GM23338 (cell line): ENCODE measurements at regions not wholly inside any gene's neighbourhood (a gene's known extent, or its start where the extent isn't known, plus 50 kb on each side); places are given as distances from the start of the nearest gene placed in this dataset.

ENCODE experiments used
- ATAC-seq: fragments of 200-7000 bp; cut with Tn5 transposase; 3 replicates; pipeline ENCODE4 v1.9.1; 2020
- DNase-seq: peaks from one replicate; pipeline ENCODE4 v3.0.0-alpha.2; 2015; ENCODE audit warnings: low spot score
- H2AFZ ChIP-seq: fragments of 200-600 bp; sonication (generic); 2 replicates; pipeline ENCODE4 v1.8.0; 2016; ENCODE audit warnings: antibody characterized with exemption, mild to moderate bottlenecking, moderate library complexity
- H3F3A ChIP-seq: fragments of 200-600 bp; sonication (generic); replicated peaks from 2 replicates; pipeline ENCODE4 v1.8.0; 2017; ENCODE audit warnings: antibody characterized with exemption, mixed run types, low read depth
- H3K27ac ChIP-seq: fragments of 200-600 bp; sonication (generic); 2 replicates; pipeline ENCODE4 v1.6.1; 2016; ENCODE audit warnings: low read depth
- H3K27me3 ChIP-seq: fragments of 200-600 bp; sonication (generic); 2 replicates; pipeline ENCODE4 v1.8.0; 2016; ENCODE audit warnings: mild to moderate bottlenecking, mixed run types, moderate library complexity; ENCODE audit not compliant: insufficient read depth
- H3K36me3 ChIP-seq: fragments of 200-600 bp; sonication (generic); 2 replicates; pipeline ENCODE4 v1.8.0; 2016; ENCODE audit warnings: mild to moderate bottlenecking; ENCODE audit not compliant: insufficient read depth
- H3K4me1 ChIP-seq: fragments of 200-600 bp; sonication (generic); 2 replicates; pipeline ENCODE4 v1.8.0; 2016; ENCODE audit warnings: mild to moderate bottlenecking, moderate library complexity; ENCODE audit not compliant: insufficient read depth
- H3K4me2 ChIP-seq: fragments of 200-600 bp; sonication (generic); 2 replicates; pipeline ENCODE4 v1.7.1; 2017; ENCODE audit warnings: mixed run types
- H3K4me3 ChIP-seq: fragments of 200-600 bp; sonication (generic); 2 replicates; pipeline ENCODE4 v1.6.1; 2016; ENCODE audit warnings: mixed run types
- H3K79me2 ChIP-seq: fragments of 200-600 bp; sonication (generic); replicated peaks from 2 replicates; pipeline ENCODE4 v1.8.0; 2017; ENCODE audit warnings: mild to moderate bottlenecking; ENCODE audit not compliant: insufficient read depth
- H3K9me2 ChIP-seq: fragments of 200-600 bp; sonication (generic); 2 replicates; pipeline ENCODE4 v1.8.0; 2017; ENCODE audit not compliant: insufficient read depth
- H4K20me1 ChIP-seq: fragments of 200-600 bp; sonication (generic); replicated peaks from 2 replicates; pipeline ENCODE4 v1.8.0; 2017; ENCODE audit warnings: mild to moderate bottlenecking; ENCODE audit not compliant: insufficient read depth
- H3K27ac Mint-ChIP-seq: 2 replicates; pipeline ENCODE4 v1.8.0; 2020; ENCODE audit warnings: inconsistent platforms, mild to moderate bottlenecking, moderate library complexity, mixed read lengths
- H3K27me3 Mint-ChIP-seq: 3 replicates; pipeline ENCODE4 v1.8.0; 2022; ENCODE audit warnings: low read depth, mild to moderate bottlenecking, moderate library complexity, mixed read lengths, inconsistent platforms; ENCODE audit not compliant: insufficient read depth, poor library complexity
- H3K36me3 Mint-ChIP-seq: 3 replicates; pipeline ENCODE4 v1.8.0; 2021; ENCODE audit warnings: low read depth, mild to moderate bottlenecking, inconsistent platforms, moderate library complexity, mixed read lengths
- H3K4me1 Mint-ChIP-seq: 3 replicates; pipeline ENCODE4 v1.8.0; 2020; ENCODE audit warnings: mild to moderate bottlenecking, inconsistent platforms, mixed read lengths
- H3K4me3 Mint-ChIP-seq: 3 replicates; pipeline ENCODE4 v1.8.0; 2021; ENCODE audit warnings: moderate library complexity, mild to moderate bottlenecking, inconsistent platforms, mixed read lengths
- H3K9me3 Mint-ChIP-seq: 3 replicates; pipeline ENCODE4 v1.8.0; 2020; ENCODE audit warnings: moderate library complexity, mild to moderate bottlenecking, inconsistent platforms, mixed read lengths
- CREB1 ChIP-seq: fragments of 250-450 bp; sonication (Bioruptor Pico); IDR thresholded peaks from 2 replicates; pipeline ENCODE4 v1.5.0; 2020; ENCODE audit warnings: low read depth, mild to moderate bottlenecking, moderate library complexity
- CTCF ChIP-seq, 2 experiments: fragments of 200-600 bp in 1 of 2; sonication (generic) in 1 of 2; conservative IDR thresholded peaks; 2 replicates each; pipeline versions ENCODE4 v1.5.1 to v1.6.1; 2016 to 2017; ENCODE audit warnings: antibody characterized with exemption in 2 of 2, low read depth in 2 of 2, mild to moderate bottlenecking in 2 of 2, moderate library complexity in 1 of 2
- ETS1 ChIP-seq: IDR thresholded peaks from 2 replicates; pipeline ENCODE4 v1.6.1; 2016; ENCODE audit warnings: antibody characterized with exemption
- EZH2 ChIP-seq: fragments of 200-600 bp; sonication (generic); IDR thresholded peaks from one replicate; pipeline ENCODE4 v1.8.0; 2017; ENCODE audit warnings: antibody characterized with exemption, mild to moderate bottlenecking, low read depth; ENCODE audit not compliant: unreplicated experiment
- EZH2phosphoT487 ChIP-seq: fragments of 200-600 bp; sonication (generic); IDR thresholded peaks from one replicate; pipeline ENCODE4 v1.8.1; 2018; ENCODE audit warnings: antibody characterized with exemption; ENCODE audit not compliant: unreplicated experiment
- JUNB ChIP-seq: IDR thresholded peaks from one replicate; pipeline ENCODE4 v1.6.1; 2016; ENCODE audit warnings: antibody characterized with exemption; ENCODE audit not compliant: unreplicated experiment
- NANOG ChIP-seq: IDR thresholded peaks from 2 replicates; pipeline ENCODE4 v1.6.1; 2016; ENCODE audit warnings: antibody characterized with exemption, borderline replicate concordance
- POLR2AphosphoS5 ChIP-seq: IDR thresholded peaks from 2 replicates; pipeline ENCODE4 v1.6.1; 2016; ENCODE audit warnings: antibody characterized with exemption, low read depth
- STAT1 ChIP-seq: IDR thresholded peaks from one replicate; pipeline ENCODE4 v1.6.1; 2016; ENCODE audit warnings: antibody characterized with exemption; ENCODE audit not compliant: unreplicated experiment
- ZNF114 ChIP-seq: fragments of 250-450 bp; sonication (Bioruptor Pico); IDR thresholded peaks from 2 replicates; pipeline ENCODE4 v1.5.0; 2020; ENCODE audit warnings: mild to moderate bottlenecking, moderate library complexity
- ZNF331 ChIP-seq: fragments of 250-450 bp; sonication (Bioruptor Pico); IDR thresholded peaks from 2 replicates; pipeline ENCODE4 v1.5.0; 2020; ENCODE audit warnings: low read depth, mild to moderate bottlenecking, moderate library complexity
- ZNF462 ChIP-seq: fragments of 250-450 bp; sonication (Bioruptor Pico); IDR thresholded peaks from 2 replicates; pipeline ENCODE4 v1.5.0; 2020; ENCODE audit warnings: mild to moderate bottlenecking, moderate library complexity
- TF ChIP-seq, protein P1 (sequence below): IDR thresholded peaks from one replicate; pipeline ENCODE4 v1.6.1; 2018; ENCODE audit warnings: antibody characterized with exemption; ENCODE audit not compliant: unreplicated experiment

GRCh38 chr15:45858491-45858890 lies 223.7 kb downstream of the SQOR start:
- H3K27ac Mint-ChIP-seq = no peak overlapping the region
- peaks cover 3% of the 10 kb centered on the region for H3K27me3 Mint-ChIP-seq
- peaks cover 22% of the 10 kb centered on the region; the same call in 2 of the 3 replicates for H3K36me3 Mint-ChIP-seq
- H3K27ac ChIP-seq = no peak overlapping the region
- no peaks in the 10 kb centered on the region for H3K27me3 ChIP-seq
- H3F3A ChIP-seq = no peaks in the 10 kb centered on the region
- H3K79me2 ChIP-seq = no peaks in the 10 kb centered on the region
- H3K4me3 ChIP-seq = no peak overlapping the region
- ATAC-seq (no peak), DNase-seq (no peak)
- H2AFZ ChIP-seq = no peak overlapping the region
- no peaks in the 10 kb centered on the region for H3K4me1 Mint-ChIP-seq
- H3K4me1 ChIP-seq = no peaks in the 10 kb centered on the region
- H3K9me2 ChIP-seq = peaks cover 9% of the 10 kb centered on the region
- no peaks in the 10 kb centered on the region for H3K36me3 ChIP-seq
- no peak overlapping the region for H3K4me2 ChIP-seq
- H3K4me3 Mint-ChIP-seq = no peak overlapping the region
- peaks cover 84% of the 10 kb centered on the region for H3K9me3 Mint-ChIP-seq
- TF ChIP-seq EZH2 (no peak), POLR2AphosphoS5 (no peak), EZH2phosphoT487 (no peak), CTCF (conservative IDR thresholded peaks at IDR 0.05; ENCODE audit: low read depth in 2 of 2) (no peak), JUNB (no peak), ZNF331 (no peak), ZNF462 (CRISPR knock-in tag) (no peak), ZNF114 (no peak), STAT1 (no peak), NANOG (no peak), ETS1 (no peak), CREB1 (CRISPR knock-in tag) (no peak)
- TF ChIP-seq, protein P1, sequence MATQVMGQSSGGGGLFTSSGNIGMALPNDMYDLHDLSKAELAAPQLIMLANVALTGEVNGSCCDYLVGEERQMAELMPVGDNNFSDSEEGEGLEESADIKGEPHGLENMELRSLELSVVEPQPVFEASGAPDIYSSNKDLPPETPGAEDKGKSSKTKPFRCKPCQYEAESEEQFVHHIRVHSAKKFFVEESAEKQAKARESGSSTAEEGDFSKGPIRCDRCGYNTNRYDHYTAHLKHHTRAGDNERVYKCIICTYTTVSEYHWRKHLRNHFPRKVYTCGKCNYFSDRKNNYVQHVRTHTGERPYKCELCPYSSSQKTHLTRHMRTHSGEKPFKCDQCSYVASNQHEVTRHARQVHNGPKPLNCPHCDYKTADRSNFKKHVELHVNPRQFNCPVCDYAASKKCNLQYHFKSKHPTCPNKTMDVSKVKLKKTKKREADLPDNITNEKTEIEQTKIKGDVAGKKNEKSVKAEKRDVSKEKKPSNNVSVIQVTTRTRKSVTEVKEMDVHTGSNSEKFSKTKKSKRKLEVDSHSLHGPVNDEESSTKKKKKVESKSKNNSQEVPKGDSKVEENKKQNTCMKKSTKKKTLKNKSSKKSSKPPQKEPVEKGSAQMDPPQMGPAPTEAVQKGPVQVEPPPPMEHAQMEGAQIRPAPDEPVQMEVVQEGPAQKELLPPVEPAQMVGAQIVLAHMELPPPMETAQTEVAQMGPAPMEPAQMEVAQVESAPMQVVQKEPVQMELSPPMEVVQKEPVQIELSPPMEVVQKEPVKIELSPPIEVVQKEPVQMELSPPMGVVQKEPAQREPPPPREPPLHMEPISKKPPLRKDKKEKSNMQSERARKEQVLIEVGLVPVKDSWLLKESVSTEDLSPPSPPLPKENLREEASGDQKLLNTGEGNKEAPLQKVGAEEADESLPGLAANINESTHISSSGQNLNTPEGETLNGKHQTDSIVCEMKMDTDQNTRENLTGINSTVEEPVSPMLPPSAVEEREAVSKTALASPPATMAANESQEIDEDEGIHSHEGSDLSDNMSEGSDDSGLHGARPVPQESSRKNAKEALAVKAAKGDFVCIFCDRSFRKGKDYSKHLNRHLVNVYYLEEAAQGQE = no peak
- no peaks in the 10 kb centered on the region for H4K20me1 ChIP-seq
